ENCODE measurements at regions not wholly inside any gene's neighbourhood (a gene's known extent, or its start where the extent isn't known, plus 50 kb on each side); places are given as distances from the start of the nearest gene placed in this dataset.

GRCh38 chr11:130728185-130729180 lies 187.8 kb downstream of the SNX19 start:
- no peak for DNase-seq
- H3K9me3 ChIP-seq (ENCODE audit: control insufficient read depth, low read depth, low read length): peaks cover 2% of the 10 kb centered on the region
- peaks cover 19% of the 10 kb centered on the region for H3K4me1 ChIP-seq (ENCODE audit: control insufficient read depth, insufficient read depth, low read length)

DNA sequence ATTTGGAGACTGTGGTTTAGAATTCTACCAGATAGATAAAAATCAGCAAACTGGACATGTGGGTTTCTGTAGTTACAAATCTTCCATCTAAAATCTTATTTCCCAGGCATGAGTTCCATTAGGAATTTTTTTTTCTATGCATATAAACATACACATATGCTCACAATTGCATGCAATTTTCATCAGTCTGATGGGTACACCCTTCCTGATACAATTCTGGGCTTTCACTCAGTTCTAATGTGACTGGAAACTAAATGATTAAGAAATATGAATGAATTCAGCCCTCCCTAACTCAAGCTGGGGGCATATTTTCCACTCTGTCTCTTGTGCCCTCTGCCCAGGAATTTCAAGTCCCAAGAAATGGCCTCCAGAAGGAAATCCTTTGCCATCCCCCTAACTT lies 187.1 kb downstream of the SNX19 start:
- H3K4me1 ChIP-seq (ENCODE audit: control insufficient read depth, insufficient read depth, low read length): peaks cover 19% of the 10 kb centered on the region
- DNase-seq: no peak
- no peaks in the 10 kb centered on the region for H3K27me3 ChIP-seq (ENCODE audit: control insufficient read depth, insufficient read depth, low read length)

More at GRCh38 chr11:130728185-130729180, 187.8 kb downstream of the SNX19 start:
- Histone ChIP-seq H3K27me3 (ENCODE audit: control insufficient read depth, insufficient read depth, low read length) (no peaks in the 10 kb centered on the region), H3K4me3 (ENCODE audit: low read length) (no peak overlapping the region), H3K27ac (ENCODE audit: low read length) (no peak overlapping the region), H3K36me3 (ENCODE audit: control insufficient read depth, insufficient read depth, low read length) (no peaks in the 10 kb centered on the region)
- 100% methylated on average over 1 of the region's 8 CpGs for WGBS (ENCODE audit: insufficient coverage, low lambda C conversion rate)

GRCh38 chr11:130729678-130730300 lies 186.5 kb downstream of the SNX19 start:
- H3K36me3 ChIP-seq (ENCODE audit: control insufficient read depth, insufficient read depth, low read length): no peaks in the 10 kb centered on the region

More for the DNA sequence above, 187.1 kb downstream of the SNX19 start:
- H3K4me3 ChIP-seq (ENCODE audit: low read length): no peak overlapping the region
- H3K36me3 ChIP-seq (ENCODE audit: control insufficient read depth, insufficient read depth, low read length): no peaks in the 10 kb centered on the region
- peaks cover 2% of the 10 kb centered on the region for H3K9me3 ChIP-seq (ENCODE audit: control insufficient read depth, low read depth, low read length)
- H3K27ac ChIP-seq (ENCODE audit: low read length): no peak overlapping the region

DNA sequence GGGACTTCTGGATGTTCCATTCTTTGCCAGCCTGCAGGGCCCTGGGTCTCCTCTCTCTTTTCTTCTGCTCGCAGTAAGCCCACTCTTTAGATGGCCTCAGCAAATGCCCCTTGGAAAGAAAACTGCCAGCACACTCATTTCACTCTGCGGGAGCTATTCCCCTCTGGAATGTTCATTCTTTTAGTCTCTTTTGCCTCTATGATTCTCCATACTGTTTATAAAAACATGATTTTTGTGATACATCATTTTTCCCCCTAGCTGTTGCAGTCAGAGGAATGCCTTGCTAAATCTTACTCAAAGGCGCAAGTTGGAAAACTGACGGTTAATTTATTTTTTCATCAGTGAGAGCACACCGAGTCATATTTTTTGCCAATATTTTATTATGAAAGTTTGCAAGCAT lies 184.9 kb downstream of the SNX19 start:
- Histone ChIP-seq H3K4me3 (ENCODE audit: low read length) (no peak overlapping the region), H3K36me3 (ENCODE audit: control insufficient read depth, insufficient read depth, low read length) (no peaks in the 10 kb centered on the region), H3K9me3 (ENCODE audit: control insufficient read depth, low read depth, low read length) (peaks cover 2% of the 10 kb centered on the region), H3K4me1 (ENCODE audit: control insufficient read depth, insufficient read depth, low read length) (peaks cover 9% of the 10 kb centered on the region), H3K27ac (ENCODE audit: low read length) (no peak overlapping the region), H3K27me3 (ENCODE audit: control insufficient read depth, insufficient read depth, low read length) (no peaks in the 10 kb centered on the region)
- WGBS (ENCODE audit: insufficient coverage, low lambda C conversion rate): 89% methylated on average over 3 of the region's 5 CpGs
- no peak for DNase-seq

More at GRCh38 chr11:130729678-130730300, 186.5 kb downstream of the SNX19 start:
- no peak for DNase-seq
- Histone ChIP-seq H3K4me1 (ENCODE audit: control insufficient read depth, insufficient read depth, low read length) (peaks cover 19% of the 10 kb centered on the region), H3K27me3 (ENCODE audit: control insufficient read depth, insufficient read depth, low read length) (no peaks in the 10 kb centered on the region), H3K27ac (ENCODE audit: low read length) (no peak overlapping the region), H3K9me3 (ENCODE audit: control insufficient read depth, low read depth, low read length) (peaks cover 2% of the 10 kb centered on the region), H3K4me3 (ENCODE audit: low read length) (no peak overlapping the region)
- 93% methylated on average over 3 of the region's 4 CpGs for WGBS (ENCODE audit: insufficient coverage, low lambda C conversion rate)

GRCh38 chr11:130732476-130732875 lies 183.8 kb downstream of the SNX19 start:
- no peak for DNase-seq

DNA sequence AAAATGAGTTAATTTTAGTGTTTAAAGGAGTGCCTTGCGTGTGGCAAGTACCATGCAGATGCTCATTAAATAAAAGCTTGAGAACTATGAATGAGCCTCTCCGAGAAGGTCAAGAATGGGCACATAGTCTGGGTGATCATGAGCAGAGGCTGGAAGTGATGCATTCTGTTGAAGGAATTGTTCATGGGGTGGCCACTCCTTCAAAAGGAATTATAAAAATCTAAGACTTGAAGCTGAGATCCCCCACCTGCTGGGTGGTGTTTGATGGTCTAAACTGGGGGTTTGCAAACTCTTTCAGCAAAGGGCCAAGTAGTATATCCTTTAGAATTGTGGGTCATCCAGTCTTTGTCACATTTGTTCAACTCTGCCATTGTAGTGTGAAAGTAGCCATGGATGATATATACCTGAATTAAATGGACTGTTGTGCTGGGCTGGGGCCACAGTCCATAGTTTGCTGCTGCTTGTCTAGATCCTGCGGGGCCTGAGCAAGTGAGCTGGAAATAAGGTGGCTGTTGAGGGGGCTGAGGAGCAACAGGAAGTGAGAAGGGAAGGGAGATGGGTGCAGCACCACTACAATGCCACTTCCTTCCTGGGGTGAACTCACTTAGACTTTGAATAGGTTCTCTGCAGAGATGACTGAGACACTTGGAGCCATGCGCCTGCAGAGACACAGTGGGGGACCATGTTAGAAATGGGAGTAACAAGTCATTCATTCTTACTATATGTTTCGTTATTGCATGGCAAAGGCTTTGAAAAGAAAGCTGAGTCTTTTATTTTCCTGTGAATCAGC lies 179.0 kb downstream of the SNX19 start:
- WGBS (ENCODE audit: insufficient coverage, low lambda C conversion rate): no CpG with 5 or more reads among the region's 5 CpGs
- DNase-seq: peak in 1 of 2 donors; percentile 14

More at GRCh38 chr11:130732476-130732875, 183.8 kb downstream of the SNX19 start:
- Histone ChIP-seq H3K27ac (ENCODE audit: low read length) (no peak overlapping the region), H3K27me3 (ENCODE audit: control insufficient read depth, insufficient read depth, low read length) (no peaks in the 10 kb centered on the region), H3K36me3 (ENCODE audit: control insufficient read depth, insufficient read depth, low read length) (no peaks in the 10 kb centered on the region), H3K4me3 (ENCODE audit: low read length) (no peak overlapping the region), H3K4me1 (ENCODE audit: control insufficient read depth, insufficient read depth, low read length) (peaks cover 6% of the 10 kb centered on the region), H3K9me3 (ENCODE audit: control insufficient read depth, low read depth, low read length) (peaks cover 2% of the 10 kb centered on the region)
- WGBS (ENCODE audit: insufficient coverage, low lambda C conversion rate): 100% methylated on average over 2 of the region's 3 CpGs

DNA sequence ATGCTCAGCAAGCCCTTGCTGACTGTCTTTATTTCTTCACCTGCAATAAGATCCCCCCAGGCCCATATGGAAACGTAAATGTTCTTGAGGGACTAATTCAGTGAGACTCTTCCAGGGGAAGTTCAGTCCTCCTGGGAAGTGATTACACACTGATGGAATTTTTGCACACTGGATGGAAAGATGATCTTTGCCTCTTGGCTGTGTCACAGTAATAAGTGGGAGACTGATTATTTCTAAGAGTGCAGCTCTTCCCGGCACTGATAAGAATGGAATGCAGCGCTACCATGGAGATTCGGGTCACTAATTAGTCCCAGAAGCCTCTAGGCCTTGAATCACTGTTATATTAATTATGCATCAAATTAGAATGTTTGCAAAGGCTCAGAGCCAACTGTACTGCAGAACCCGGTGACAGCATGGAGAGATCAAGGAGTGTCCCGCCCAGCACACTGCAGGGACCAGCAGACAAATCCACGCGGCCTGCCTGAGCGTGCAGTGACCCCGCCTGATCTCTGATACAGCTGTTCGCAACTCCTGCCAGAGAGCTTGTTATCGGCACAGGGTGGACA lies 178.3 kb downstream of the SNX19 start:
- peak; percentile 81 to 90 for DNase-seq
- no CpG with 5 or more reads among the region's 12 CpGs for WGBS (ENCODE audit: insufficient coverage, low lambda C conversion rate)
- H3K27me3 ChIP-seq (ENCODE audit: control insufficient read depth, insufficient read depth, low read length): no peaks in the 10 kb centered on the region
- peak overlapping the region; percentile 8 for H3K4me3 ChIP-seq (ENCODE audit: low read length)
- peaks cover 11% of the 10 kb centered on the region for H3K9me3 ChIP-seq (ENCODE audit: control insufficient read depth, low read depth, low read length)
- no peaks in the 10 kb centered on the region for H3K36me3 ChIP-seq (ENCODE audit: control insufficient read depth, insufficient read depth, low read length)
- H3K27ac ChIP-seq (ENCODE audit: low read length): peak overlapping the region; percentile 61
- peaks cover 10% of the 10 kb centered on the region for H3K4me1 ChIP-seq (ENCODE audit: control insufficient read depth, insufficient read depth, low read length)

More for the DNA sequence above, 179.0 kb downstream of the SNX19 start:
- Histone ChIP-seq H3K36me3 (ENCODE audit: control insufficient read depth, insufficient read depth, low read length) (no peaks in the 10 kb centered on the region), H3K9me3 (ENCODE audit: control insufficient read depth, low read depth, low read length) (peaks cover 11% of the 10 kb centered on the region), H3K27ac (ENCODE audit: low read length) (peak overlapping the region; percentile 44), H3K4me1 (ENCODE audit: control insufficient read depth, insufficient read depth, low read length) (peaks cover 10% of the 10 kb centered on the region), H3K27me3 (ENCODE audit: control insufficient read depth, insufficient read depth, low read length) (no peaks in the 10 kb centered on the region), H3K4me3 (ENCODE audit: low read length) (no peak overlapping the region)

- no peaks in the 10 kb centered on the region for H3K27me3 ChIP-seq (ENCODE audit: control insufficient read depth, insufficient read depth, low read length)
- DNase-seq: no peak
- peaks cover 11% of the 10 kb centered on the region for H3K9me3 ChIP-seq (ENCODE audit: control insufficient read depth, low read depth, low read length)
- H3K27ac ChIP-seq (ENCODE audit: low read length): peak overlapping the region; percentile 61
- H3K4me3 ChIP-seq (ENCODE audit: low read length): peak overlapping the region; percentile 8
- peaks cover 10% of the 10 kb centered on the region for H3K4me1 ChIP-seq (ENCODE audit: control insufficient read depth, insufficient read depth, low read length)
- WGBS (ENCODE audit: insufficient coverage, low lambda C conversion rate): no CpG with 5 or more reads among the region's 3 CpGs
- no peaks in the 10 kb centered on the region for H3K36me3 ChIP-seq (ENCODE audit: control insufficient read depth, insufficient read depth, low read length)
Observed at GRCh38 chr11:130738611-130739010, 177.7 kb downstream of the SNX19 start.

DNA sequence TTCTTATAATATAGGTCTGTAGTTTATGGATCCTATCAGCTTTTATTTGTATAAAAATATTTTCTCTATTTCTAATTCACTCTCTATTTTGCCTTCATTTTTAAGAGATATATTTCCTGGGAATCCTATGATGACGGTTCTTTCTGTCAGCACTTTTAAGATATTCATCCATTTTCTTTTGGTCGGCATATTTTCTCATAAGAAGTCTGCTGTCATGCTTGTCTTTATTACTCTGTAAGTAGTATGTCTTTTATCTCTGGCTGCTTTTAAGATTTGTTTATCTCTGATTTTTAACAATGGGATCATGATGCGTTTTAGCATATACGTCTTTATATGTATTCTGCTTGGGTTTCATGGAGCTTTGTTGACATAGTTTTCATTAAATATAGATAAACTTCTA lies 175.5 kb downstream of the SNX19 start:
- H3K36me3 ChIP-seq (ENCODE audit: control insufficient read depth, insufficient read depth, low read length): no peaks in the 10 kb centered on the region
- DNase-seq: no peak
- no peak overlapping the region for H3K27ac ChIP-seq (ENCODE audit: low read length)
- H3K4me1 ChIP-seq (ENCODE audit: control insufficient read depth, insufficient read depth, low read length): peaks cover 10% of the 10 kb centered on the region
- no peaks in the 10 kb centered on the region for H3K27me3 ChIP-seq (ENCODE audit: control insufficient read depth, insufficient read depth, low read length)
- peaks cover 11% of the 10 kb centered on the region for H3K9me3 ChIP-seq (ENCODE audit: control insufficient read depth, low read depth, low read length)
- WGBS (ENCODE audit: insufficient coverage, low lambda C conversion rate): 96% methylated on average over 3 of the region's 4 CpGs
- H3K4me3 ChIP-seq (ENCODE audit: low read length): no peak overlapping the region

DNA sequence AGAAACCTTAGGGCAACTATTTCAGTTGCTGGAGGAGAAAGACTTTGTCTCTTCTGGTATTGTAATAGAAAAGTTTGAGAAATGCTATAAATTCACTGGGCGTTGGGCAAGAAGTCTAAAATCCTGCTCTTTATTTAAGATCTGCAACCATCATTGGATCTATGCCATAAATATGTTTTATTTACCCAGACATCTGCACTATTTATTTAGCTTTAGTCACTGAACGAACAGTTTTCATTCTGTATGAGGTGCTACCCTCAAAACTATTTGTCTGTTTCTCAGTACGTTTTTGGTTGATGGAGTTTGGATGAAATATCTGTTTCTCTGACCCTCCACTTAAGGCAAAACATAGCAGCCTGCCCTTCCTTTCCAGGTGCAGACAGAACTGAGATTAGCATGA lies 171.5 kb downstream of the SNX19 start:
- no peak for DNase-seq
- no peak overlapping the region for H3K27ac ChIP-seq (ENCODE audit: low read length)
- no peaks in the 10 kb centered on the region for H3K27me3 ChIP-seq (ENCODE audit: control insufficient read depth, insufficient read depth, low read length)
- peaks cover 11% of the 10 kb centered on the region for H3K9me3 ChIP-seq (ENCODE audit: control insufficient read depth, low read depth, low read length)
- 83% methylated on average over 1 of the region's 3 CpGs for WGBS (ENCODE audit: insufficient coverage, low lambda C conversion rate)
- no peaks in the 10 kb centered on the region for H3K36me3 ChIP-seq (ENCODE audit: control insufficient read depth, insufficient read depth, low read length)
- no peaks in the 10 kb centered on the region for H3K4me1 ChIP-seq (ENCODE audit: control insufficient read depth, insufficient read depth, low read length)
- no peak overlapping the region for H3K4me3 ChIP-seq (ENCODE audit: low read length)
